ENCODE measurements at regions not wholly inside any gene's neighbourhood (a gene's known extent, or its start where the extent isn't known, plus 50 kb on each side); places are given as distances from the start of the nearest gene placed in this dataset.

DNA sequence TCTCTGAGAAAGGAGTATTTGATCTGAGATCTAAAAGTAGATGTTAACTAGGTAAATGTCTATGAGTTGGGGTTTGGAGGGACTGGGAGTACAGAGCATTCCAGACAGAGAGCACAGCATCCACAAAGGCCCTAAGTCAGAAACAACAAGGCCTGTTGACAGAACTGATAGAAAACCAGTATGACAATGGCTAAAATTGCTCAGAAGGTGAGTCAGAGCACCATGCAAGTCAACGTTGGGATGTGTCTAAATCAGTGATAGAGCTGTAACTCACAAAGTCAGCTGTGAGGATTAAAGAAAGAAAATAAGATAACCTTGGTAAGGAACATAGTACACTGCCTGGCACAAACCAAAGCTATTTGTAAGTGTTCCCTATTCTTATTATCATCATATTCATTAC is 124.0 kb downstream of the CETN3 start:
- TF ChIP-seq, protein P1, sequence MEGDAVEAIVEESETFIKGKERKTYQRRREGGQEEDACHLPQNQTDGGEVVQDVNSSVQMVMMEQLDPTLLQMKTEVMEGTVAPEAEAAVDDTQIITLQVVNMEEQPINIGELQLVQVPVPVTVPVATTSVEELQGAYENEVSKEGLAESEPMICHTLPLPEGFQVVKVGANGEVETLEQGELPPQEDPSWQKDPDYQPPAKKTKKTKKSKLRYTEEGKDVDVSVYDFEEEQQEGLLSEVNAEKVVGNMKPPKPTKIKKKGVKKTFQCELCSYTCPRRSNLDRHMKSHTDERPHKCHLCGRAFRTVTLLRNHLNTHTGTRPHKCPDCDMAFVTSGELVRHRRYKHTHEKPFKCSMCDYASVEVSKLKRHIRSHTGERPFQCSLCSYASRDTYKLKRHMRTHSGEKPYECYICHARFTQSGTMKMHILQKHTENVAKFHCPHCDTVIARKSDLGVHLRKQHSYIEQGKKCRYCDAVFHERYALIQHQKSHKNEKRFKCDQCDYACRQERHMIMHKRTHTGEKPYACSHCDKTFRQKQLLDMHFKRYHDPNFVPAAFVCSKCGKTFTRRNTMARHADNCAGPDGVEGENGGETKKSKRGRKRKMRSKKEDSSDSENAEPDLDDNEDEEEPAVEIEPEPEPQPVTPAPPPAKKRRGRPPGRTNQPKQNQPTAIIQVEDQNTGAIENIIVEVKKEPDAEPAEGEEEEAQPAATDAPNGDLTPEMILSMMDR (IDR thresholded peaks at IDR 0.05) = no peak
- no peak for DNase-seq (ENCODE audit: low spot score)
- Histone ChIP-seq H3K27ac (no peak overlapping the region), H3K4me3 (no peak overlapping the region)

GRCh38 chr5:90284375-90284774 is 125.2 kb downstream of the CETN3 start:
- no peak overlapping the region for H3K4me3 ChIP-seq
- H3K27ac ChIP-seq = no peak overlapping the region
- no peak for DNase-seq (ENCODE audit: low spot score)
- TF ChIP-seq, protein P1 (IDR thresholded peaks at IDR 0.05) = no peak

- H3K27ac ChIP-seq = no peak overlapping the region
- no peak overlapping the region for H3K4me3 ChIP-seq
Measured at GRCh38 chr5:90279091-90279490, 130.5 kb downstream of the CETN3 start.

GRCh38 chr5:90274216-90274615 is 135.3 kb downstream of the CETN3 start:
- Histone ChIP-seq H3K27ac (no peak overlapping the region), H3K4me3 (no peak overlapping the region)
- no peak for DNase-seq (ENCODE audit: low spot score)
- TF ChIP-seq, protein P1 (IDR thresholded peaks at IDR 0.05) = no peak

More at GRCh38 chr5:90279091-90279490, 130.5 kb downstream of the CETN3 start:
- DNase-seq (ENCODE audit: low spot score) = no peak
- TF ChIP-seq, protein P1 (IDR thresholded peaks at IDR 0.05) = no peak

DNA sequence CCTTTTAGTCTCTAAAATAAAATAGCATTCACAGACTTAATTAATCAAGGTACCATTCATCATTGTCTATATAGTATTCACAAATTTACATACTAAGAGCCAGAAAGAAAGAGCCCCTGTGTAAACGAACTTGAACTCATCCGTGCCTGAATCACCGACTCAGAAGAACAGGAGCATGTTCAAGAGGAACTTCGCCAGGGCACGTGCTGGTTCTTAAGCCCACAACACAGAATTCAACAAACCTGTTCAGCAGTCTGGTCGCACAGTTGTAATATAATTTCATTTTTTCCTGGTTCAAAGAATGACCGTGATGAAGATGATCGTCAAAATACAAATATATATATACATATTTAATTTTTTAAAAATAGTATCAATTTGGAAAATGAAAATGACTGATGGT is 141.9 kb downstream of the CETN3 start:
- Histone ChIP-seq H3K4me3 (no peak overlapping the region), H3K27ac (no peak overlapping the region)
- TF ChIP-seq, protein P1 (IDR thresholded peaks at IDR 0.05) = no peak
- DNase-seq (ENCODE audit: low spot score) = no peak

- Histone ChIP-seq H3K27ac (no peak overlapping the region), H3K4me3 (no peak overlapping the region)
- TF ChIP-seq, protein P1 (IDR thresholded peaks at IDR 0.05) = no peak
- DNase-seq (ENCODE audit: low spot score) = no peak
Measured at GRCh38 chr5:90265545-90265857, 144.1 kb downstream of the CETN3 start.

DNA sequence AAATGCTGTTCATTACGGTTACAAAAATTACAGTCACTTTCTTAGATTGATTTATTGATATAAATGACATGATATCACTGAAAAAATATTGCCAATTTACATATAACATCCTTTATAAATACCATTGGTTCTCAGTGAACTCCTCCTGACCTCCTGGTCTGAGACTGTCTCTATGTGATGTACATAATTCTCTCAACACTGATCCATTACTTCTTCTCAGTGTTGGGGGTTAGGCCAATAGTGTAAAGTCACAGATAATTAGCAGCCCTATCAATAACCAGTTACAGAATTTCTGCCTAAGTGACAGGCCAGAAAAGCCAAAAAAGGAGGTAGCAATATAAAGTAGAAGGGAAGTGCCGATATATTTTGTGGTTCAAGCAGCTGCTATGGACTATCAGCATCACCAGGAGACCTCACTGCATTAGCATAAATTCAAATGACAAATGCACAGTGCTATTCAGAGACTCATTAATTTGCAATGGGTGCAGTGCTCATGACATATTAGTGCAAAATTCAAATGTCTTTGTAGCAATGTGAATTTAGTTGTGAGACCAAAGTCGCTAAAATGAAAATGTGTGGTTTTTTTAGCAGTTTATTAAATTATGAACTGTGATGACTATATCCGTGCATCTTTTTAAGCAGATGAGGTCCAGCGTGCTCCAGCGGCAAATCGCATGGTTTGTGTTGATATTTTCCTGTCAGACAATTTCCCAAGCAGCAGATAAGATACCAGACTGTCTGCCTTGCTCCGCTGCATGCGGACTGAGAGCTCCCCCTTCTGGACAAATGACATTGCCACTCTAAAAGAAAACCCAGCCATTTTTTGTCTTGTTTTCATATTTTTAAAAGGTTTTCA is 144.6 kb downstream of the CETN3 start:
- H3K27ac ChIP-seq = no peak overlapping the region
- H3K4me3 ChIP-seq = peak overlapping the region; percentile 17
- TF ChIP-seq, protein P1 (IDR thresholded peaks at IDR 0.05) = peak; percentile 89

More for the DNA sequence above, 144.6 kb downstream of the CETN3 start:
- no peak for DNase-seq (ENCODE audit: low spot score)
